Endothelial cell of umbilical vein (primary cell): ENCODE measurements at regions not wholly inside any gene's neighbourhood (a gene's known extent, or its start where the extent isn't known, plus 50 kb on each side); places are given as distances from the start of the nearest gene placed in this dataset.

Source experiments
- BruUV-seq: library from RNA; stranded (reverse); fragments of 400-500 nt; replicated peaks from 2 replicates; lab custom pipeline; 2021; lab: Mats Ljungman, UMichigan
- CTCF ChIA-PET: fragments of 300-600, 350-600 bp; sonication (Branson Sonifier 250); formaldehyde crosslinking; loops from one replicate; lab custom pipeline; 2021; ENCODE audit warnings: antibody characterized with exemption, inconsistent platforms; lab: Charles Lee
- POLR2A ChIA-PET: fragments of 300-600, 350-600 bp; sonication (Branson Sonifier 250); formaldehyde crosslinking; loops from one replicate; lab custom pipeline; 2021; ENCODE audit warnings: antibody characterized with exemption, inconsistent platforms; lab: Charles Lee
- DNase-seq: peaks from one replicate; pipeline ENCODE4 v3.0.0-alpha.2; 2011; ENCODE audit warnings: low read depth, low spot score
- FAIRE-seq: peaks from 2 replicates; lab custom pipeline; 2011; peaks lifted over from hg19 to GRCh38; lab: Jason Lieb, UNC
- H2AFZ ChIP-seq: 2 replicates; pipeline ENCODE4 v1.6.0; 2012; ENCODE audit warnings: low read depth, low read length, control low read depth, inconsistent platforms
- H3K27ac ChIP-seq: 2 replicates; pipeline ENCODE4 v1.5.1; 2011; ENCODE audit warnings: low read depth, mild to moderate bottlenecking, control low read depth, low read length, moderate library complexity; ENCODE audit not compliant: insufficient read depth
- H3K27me3 ChIP-seq, 2 experiments: 2 replicates each; pipeline versions ENCODE4 v1.6.0 to v1.6.1; 2011; ENCODE audit warnings: low read length in 2 of 2, mixed read lengths in 1 of 2; ENCODE audit not compliant: control insufficient read depth in 2 of 2, insufficient read depth in 2 of 2
- H3K36me3 ChIP-seq, 2 experiments: 2 replicates in 1 of 2; 3 replicates in 1 of 2; pipeline ENCODE4 v1.5.1; 2011; ENCODE audit warnings: low read length in 2 of 2, mild to moderate bottlenecking in 1 of 2, moderate library complexity in 1 of 2; ENCODE audit not compliant: control insufficient read depth in 2 of 2, insufficient read depth in 2 of 2; ENCODE audit errors: extremely low read depth in 1 of 2
- H3K4me1 ChIP-seq: 3 replicates; pipeline ENCODE4 v1.5.1; 2011; ENCODE audit warnings: mild to moderate bottlenecking, low read length; ENCODE audit not compliant: control insufficient read depth, insufficient read depth; ENCODE audit errors: extremely low read depth
- H3K4me2 ChIP-seq: 2 replicates; pipeline ENCODE4 v1.6.1; 2011; ENCODE audit warnings: low read length, control low read depth, mixed read lengths; ENCODE audit not compliant: insufficient read depth
- H3K4me3 ChIP-seq, 3 experiments: fragments of 200-600 bp in 1 of 3; sonication (generic), shearing (Covaris generic) in 1 of 3; replicated peaks in 1 of 3; 2 replicates each; pipeline ENCODE4 v1.5.1; 2011 to 2016; ENCODE audit warnings: control low read depth in 3 of 3, low read length in 3 of 3, mild to moderate bottlenecking in 2 of 3, inconsistent platforms in 1 of 3, low read depth in 1 of 3, moderate library complexity in 1 of 3; ENCODE audit not compliant: insufficient read depth in 1 of 3
- H3K79me2 ChIP-seq: 2 replicates; pipeline ENCODE4 v1.6.0; 2012; ENCODE audit warnings: low read length, inconsistent platforms; ENCODE audit not compliant: control insufficient read depth, insufficient read depth
- H3K9ac ChIP-seq: replicated peaks from 2 replicates; pipeline ENCODE3; 2011; ENCODE audit warnings: low read length, control low read depth; ENCODE audit not compliant: insufficient read depth; ENCODE audit errors: extremely low read depth
- H3K9me1 ChIP-seq: replicated peaks from 3 replicates; pipeline ENCODE4 v1.6.0; 2011; ENCODE audit warnings: mild to moderate bottlenecking, low read length; ENCODE audit not compliant: control insufficient read depth, insufficient read depth; ENCODE audit errors: extremely low read depth
- H3K9me3 ChIP-seq: replicated peaks from 2 replicates; pipeline ENCODE4 v1.5.1; 2012; ENCODE audit warnings: low read length, inconsistent platforms; ENCODE audit not compliant: control insufficient read depth, insufficient read depth
- H4K20me1 ChIP-seq: replicated peaks from 2 replicates; pipeline ENCODE3; 2011; ENCODE audit warnings: mild to moderate bottlenecking, low read length; ENCODE audit not compliant: control insufficient read depth, insufficient read depth; ENCODE audit errors: extremely low read depth
- CTCF ChIP-seq, 2 donors: IDR thresholded peaks; 1 replicate in 1 of 2; 2 replicates in 1 of 2; pipeline ENCODE4 v1.5.1; 2011; ENCODE audit warnings: low read length in 2 of 2, mild to moderate bottlenecking in 2 of 2, moderate library complexity in 2 of 2, control low read depth in 1 of 2, inconsistent platforms in 1 of 2, low read depth in 1 of 2; ENCODE audit not compliant: insufficient read depth in 1 of 2; ENCODE audit errors: extremely low read depth in 1 of 2
- EZH2 ChIP-seq: IDR thresholded peaks from 2 replicates; pipeline ENCODE4 v1.6.1; 2012; ENCODE audit warnings: borderline replicate concordance, low read depth, mild to moderate bottlenecking, moderate library complexity, low read length, inconsistent platforms; ENCODE audit not compliant: severe bottlenecking
- FOS ChIP-seq: IDR thresholded peaks from 2 replicates; pipeline ENCODE4 v1.6.1; 2011; ENCODE audit warnings: mild to moderate bottlenecking, low read length, moderate library complexity, borderline replicate concordance; ENCODE audit not compliant: insufficient read depth
- GATA2 ChIP-seq: IDR thresholded peaks from 2 replicates; pipeline ENCODE4 v1.7.0; 2011; ENCODE audit warnings: low read depth, mild to moderate bottlenecking, moderate library complexity, mixed read lengths, low read length; ENCODE audit not compliant: insufficient read length, insufficient read depth
- JUN ChIP-seq: IDR thresholded peaks from 2 replicates; pipeline ENCODE4 v1.6.1; 2011; ENCODE audit warnings: borderline replicate concordance, low read depth; ENCODE audit not compliant: insufficient read length, insufficient read depth
- MAX ChIP-seq: IDR thresholded peaks from 2 replicates; pipeline ENCODE4 v1.6.1; 2011; ENCODE audit not compliant: insufficient read depth, insufficient read length
- MYC ChIP-seq: IDR thresholded peaks from one replicate; pipeline ENCODE4 v1.6.1; 2011; ENCODE audit warnings: mild to moderate bottlenecking, low read depth, low read length
- POLR2A ChIP-seq: IDR thresholded peaks from 2 replicates; pipeline ENCODE4 v1.6.1; 2012; ENCODE audit warnings: low read depth, mild to moderate bottlenecking, control low read depth, low read length
- POLR2AphosphoS5 ChIP-seq: IDR thresholded peaks from 2 replicates; pipeline ENCODE4 v1.6.1; 2012; ENCODE audit warnings: low read depth, mild to moderate bottlenecking, control low read depth, low read length, moderate library complexity; ENCODE audit not compliant: insufficient read depth
- dilution Hi-C: fragments of 300-500 bp; cut with MboI; formaldehyde crosslinking; loops from one replicate; pipeline ENCODE4 v1.15.0; 2019; ENCODE audit warnings: low sequenced_read_pairs; ENCODE audit not compliant: extremely low pct_ligation_motif_present
- intact Hi-C: fragments of 100-400 bp; cut with micrococcal nuclease; formaldehyde crosslinking; loops from one replicate; pipeline ENCODE4 v1.10.0; 2022

- Histone ChIP-seq H3K27me3 (peaks cover 0 to 4% of the 10 kb centered on the region in 2 experiments), H3K9me1 (no peaks in the 10 kb centered on the region), H3K36me3 (no peaks in the 10 kb centered on the region), H3K9ac (no peak overlapping the region), H3K9me3 (no peaks in the 10 kb centered on the region), H3K79me2 (no peaks in the 10 kb centered on the region), H3K4me1 (no peaks in the 10 kb centered on the region), H3K27ac (no peak overlapping the region), H2AFZ (no peak overlapping the region), H3K4me2 (no peak overlapping the region), H4K20me1 (no peaks in the 10 kb centered on the region), H3K4me3 (no peak overlapping the region)
- dilution Hi-C loops (no loop called here), intact Hi-C loops (no loop called here)
- TF ChIP-seq MAX (no peak), POLR2AphosphoS5 (no peak), GATA2 (no peak), POLR2A (no peak), MYC (no peak), FOS (no peak), CTCF (IDR thresholded peaks at IDR 0.05; ENCODE audit: extremely low read depth in 1 of 2, insufficient read depth in 1 of 2, low read depth in 1 of 2, low read length in 2 of 2) (no peak), JUN (no peak), EZH2 (no peak)
- FAIRE-seq (no peak), DNase-seq (no peak)
- BruUV-seq, result no TSS peak
- ChIA-PET POLR2A (no interaction called here), CTCF (no interaction called here)
These were observed 55.9 kb upstream of the SOX4 start for GRCh38 chr6:21537637-21538036.
